K562 (cell line): ENCODE measurements at regions not wholly inside any gene's neighbourhood (a gene's known extent, or its start where the extent isn't known, plus 50 kb on each side); places are given as distances from the start of the nearest gene placed in this dataset.

Experiments
- ATAC-seq: fragments of 200-7000 bp; cut with Tn5 transposase; 3 replicates; pipeline ENCODE4 v1.9.1; 2020; ENCODE audit warnings: moderate library complexity
- BruUV-seq: library from RNA; stranded (reverse); fragments of 400-500 nt; replicated peaks from 2 replicates; lab custom pipeline; 2021; lab: Mats Ljungman, UMichigan
- CTCF ChIA-PET: fragments of 300-600 bp; formaldehyde crosslinking; extraction: SDS; loops from one replicate; lab custom pipeline; 2021; ENCODE audit warnings: low intra/inter-chr PET ratio; lab: Yijun Ruan, JAX
- POLR2A ChIA-PET: fragments of 300-600, 350-650 bp; sonication (Branson Sonifier 250); formaldehyde crosslinking; extraction: SDS; loops from one replicate; lab custom pipeline; 2021; ENCODE audit warnings: antibody characterized with exemption, inconsistent platforms; lab: Yijun Ruan, JAX
- DNase-seq, 4 experiments: peaks; one replicate each; pipeline versions ENCODE4 v3.0.0 to v3.0.0-alpha.2; 2011 to 2018; ENCODE audit warnings: low spot score in 3 of 4, mixed read lengths in 3 of 4; ENCODE audit errors: extremely low read depth in 1 of 4
- FAIRE-seq: peaks from 2 replicates; lab custom pipeline; 2011; peaks lifted over from hg19 to GRCh38; lab: Jason Lieb, UNC
- H2AFZ ChIP-seq: 2 replicates; pipeline ENCODE4 v1.6.0; 2011; ENCODE audit warnings: low read depth, low read length, control low read depth, inconsistent platforms
- H3K27ac ChIP-seq: fragments of 200-600 bp; 3 replicates; pipeline ENCODE4 v1.8.0; 2011; ENCODE audit warnings: low read depth, mild to moderate bottlenecking, control low read depth, inconsistent platforms, low read length, moderate library complexity, mixed read lengths; ENCODE audit errors: extremely low read depth
- H3K27me3 ChIP-seq, 2 experiments: fragments of 300-600 bp in 1 of 2; 2 replicates in 1 of 2; 3 replicates in 1 of 2; pipeline versions ENCODE4 v1.6.0 to v1.8.0; 2011; ENCODE audit warnings: inconsistent platforms in 2 of 2, low read length in 2 of 2, mild to moderate bottlenecking in 1 of 2, mixed read lengths in 1 of 2, moderate library complexity in 1 of 2; ENCODE audit not compliant: control insufficient read depth in 2 of 2, insufficient read depth in 2 of 2
- H3K36me3 ChIP-seq: fragments of 300-600 bp; 3 replicates; pipeline ENCODE4 v1.8.0; 2011; ENCODE audit warnings: mild to moderate bottlenecking, low read length, inconsistent platforms; ENCODE audit not compliant: control insufficient read depth, insufficient read depth
- H3K4me1 ChIP-seq, 2 experiments: fragments of 200-600 bp in 1 of 2; replicated peaks in 1 of 2; 2 replicates in 1 of 2; 3 replicates in 1 of 2; pipeline versions ENCODE4 v1.5.1 to v1.8.0; 2011; ENCODE audit warnings: inconsistent platforms in 2 of 2, low read length in 2 of 2, mild to moderate bottlenecking in 1 of 2, mixed read lengths in 1 of 2, moderate library complexity in 1 of 2; ENCODE audit not compliant: control insufficient read depth in 2 of 2, insufficient read depth in 2 of 2
- H3K4me2 ChIP-seq: 2 replicates; pipeline ENCODE4 v1.6.1; 2011; ENCODE audit warnings: low read length, control low read depth, inconsistent platforms, mixed read lengths; ENCODE audit not compliant: insufficient read depth
- H3K4me3 ChIP-seq: fragments of 200-600 bp; sonication (generic), shearing (Covaris generic); 2 replicates; pipeline ENCODE4 v1.5.1; 2016; ENCODE audit warnings: control low read depth, inconsistent platforms
- H3K79me2 ChIP-seq: fragments of 200-600 bp; 3 replicates; pipeline ENCODE4 v1.8.0; 2011; ENCODE audit warnings: low read length, inconsistent platforms; ENCODE audit not compliant: control insufficient read depth, insufficient read depth
- H3K9ac ChIP-seq, 2 experiments: 2 replicates each; pipeline versions ENCODE4 v1.6.0 to v1.6.1; 2011; ENCODE audit warnings: low read depth in 2 of 2, low read length in 2 of 2, control low read depth in 1 of 2, inconsistent platforms in 1 of 2, mild to moderate bottlenecking in 1 of 2, mixed read lengths in 1 of 2; ENCODE audit not compliant: insufficient read depth in 1 of 2
- H3K9me1 ChIP-seq: one replicate; pipeline ENCODE4 v1.6.0; 2011; ENCODE audit warnings: inconsistent platforms, mild to moderate bottlenecking, low read length, moderate library complexity; ENCODE audit not compliant: control insufficient read depth, insufficient read depth
- H3K9me3 ChIP-seq: replicated peaks from 2 replicates; pipeline ENCODE4 v1.5.1; 2011; ENCODE audit warnings: low read depth, low read length, inconsistent platforms; ENCODE audit not compliant: control insufficient read depth, insufficient read depth
- H4K20me1 ChIP-seq: replicated peaks from 2 replicates; pipeline ENCODE4 v1.6.1; 2011; ENCODE audit warnings: low read length, inconsistent platforms, mixed read lengths; ENCODE audit not compliant: control insufficient read depth, insufficient read depth
- ARHGAP35 ChIP-seq: fragments of 450-650 bp; IDR thresholded peaks from 2 replicates; pipeline ENCODE4 v1.6.1; 2018; ENCODE audit not compliant: partially characterized antibody
- CEBPG ChIP-seq, 3 experiments: fragments of 200-800 bp in 1 of 3; sonication (Bioruptor generic) in 1 of 3; sonication (generic) in 1 of 3; formaldehyde crosslinking in 1 of 3; IDR thresholded peaks in 2 of 3; conservative IDR thresholded peaks in 1 of 3; 2 replicates each; pipeline versions ENCODE4 v1.6.1 to v1.8.0; 2016 to 2022; ENCODE audit warnings: missing compliant biosample characterization in 2 of 3, missing genetic modification characterization in 2 of 3, mild to moderate bottlenecking in 1 of 3, missing genetic modification reagents in 1 of 3
- E2F3 ChIP-seq: fragments of 250-450 bp; sonication (Bioruptor Pico); IDR thresholded peaks from 2 replicates; pipeline ENCODE4 v1.4.0; 2020; ENCODE audit warnings: mild to moderate bottlenecking
- ERF ChIP-seq: fragments of 450-650 bp; formaldehyde crosslinking; IDR thresholded peaks from 2 replicates; pipeline ENCODE4 v1.4.0; 2020; ENCODE audit warnings: mild to moderate bottlenecking, mixed read lengths
- FOXK1 ChIP-seq: sonication (generic); formaldehyde crosslinking; IDR thresholded peaks from 2 replicates; pipeline ENCODE4 v1.8.0; 2022; ENCODE audit warnings: missing genetic modification reagents, mild to moderate bottlenecking, borderline replicate concordance
- GABPA ChIP-seq: fragments of 200-800 bp; sonication (Bioruptor generic); conservative IDR thresholded peaks from 2 replicates; pipeline ENCODE4 v1.6.1; 2016; ENCODE audit warnings: low read depth, missing genetic modification characterization, missing compliant biosample characterization
- HNRNPK ChIP-seq: fragments of 200-400 bp; formaldehyde crosslinking; IDR thresholded peaks from one replicate; pipeline ENCODE4 v1.6.1; 2018; ENCODE audit warnings: mild to moderate bottlenecking, low read depth, low read length; ENCODE audit not compliant: poor library complexity, severe bottlenecking
- HNRNPL ChIP-seq: fragments of 200-400 bp; formaldehyde crosslinking; IDR thresholded peaks from 2 replicates; pipeline ENCODE4 v1.6.1; 2017; ENCODE audit warnings: low read depth, mild to moderate bottlenecking, low read length
- MTA3 ChIP-seq: fragments of 450-650 bp; formaldehyde crosslinking; IDR thresholded peaks from 2 replicates; pipeline ENCODE4 v1.6.1; 2017; ENCODE audit warnings: mild to moderate bottlenecking, borderline replicate concordance
- MXD1 ChIP-seq: fragments of 250-450 bp; sonication (Bioruptor Pico); IDR thresholded peaks from 2 replicates; pipeline ENCODE4 v1.8.0; 2021; ENCODE audit warnings: borderline replicate concordance, mild to moderate bottlenecking, moderate library complexity; ENCODE audit not compliant: poor library complexity, severe bottlenecking
- PML ChIP-seq: IDR thresholded peaks from 2 replicates; pipeline ENCODE4 v1.6.1; 2012; ENCODE audit warnings: low read length, inconsistent platforms
- RAD51 ChIP-seq: fragments of 450-650 bp; IDR thresholded peaks from 2 replicates; pipeline ENCODE4 v1.7.1; 2016; ENCODE audit warnings: low read depth, mild to moderate bottlenecking, borderline replicate concordance
- SMAD1 ChIP-seq: fragments of 150-350 bp; IDR thresholded peaks from 2 replicates; pipeline ENCODE4 v1.6.1; 2014; ENCODE audit warnings: low read length, low read depth; ENCODE audit not compliant: partially characterized antibody
- TAF7 ChIP-seq: fragments of 450-650 bp; IDR thresholded peaks from 2 replicates; pipeline ENCODE4 v1.6.1; 2016; ENCODE audit warnings: missing genetic modification characterization, missing compliant biosample characterization
- TCF7 ChIP-seq: sonication (generic); IDR thresholded peaks from 2 replicates; pipeline ENCODE4 v1.6.1; 2016; ENCODE audit warnings: antibody characterized with exemption, borderline replicate concordance
- ZNF253 ChIP-seq: fragments of 250-450 bp; sonication (Bioruptor Pico); conservative IDR thresholded peaks from 2 replicates; pipeline ENCODE4 v1.6.1; 2021; ENCODE audit warnings: mild to moderate bottlenecking
- ZNF668 ChIP-seq: fragments of 250-450 bp; sonication (Bioruptor Pico); IDR thresholded peaks from 2 replicates; pipeline ENCODE4 v1.8.0; 2022; ENCODE audit warnings: mild to moderate bottlenecking, inconsistent platforms
- WGBS: fragments of 100-300 bp; shearing (Covaris generic); methylation state at CpG from one replicate; pipeline ENCODE4 v1.1.6; 2016; ENCODE audit warnings: low coverage, mixed read lengths; ENCODE audit not compliant: insufficient coverage; ENCODE audit errors: missing lambda C conversion rate; 5-methylcytosine and 5-hydroxymethylcytosine counted together
- in situ Hi-C: fragments of 300-500 bp; cut with MboI; formaldehyde crosslinking; loops from 4 replicates; pipeline ENCODE4 v1.15.0; 2018; ENCODE audit warnings: inconsistent platforms, mixed read lengths
- intact Hi-C: fragments of 100-400 bp; cut with micrococcal nuclease; formaldehyde crosslinking; loops from 2 replicates; pipeline ENCODE4 v1.14.2; 2022
- TF ChIP-seq, protein P1 (sequence below): fragments of 450-650 bp; IDR thresholded peaks from 2 replicates; pipeline ENCODE4 v1.6.1; 2016; ENCODE audit warnings: missing biosample characterization, missing genetic modification characterization
- TF ChIP-seq, protein P2 (sequence below): fragments of 450-650 bp; IDR thresholded peaks from 2 replicates; pipeline ENCODE4 v1.6.1; 2016; ENCODE audit warnings: low read depth, mild to moderate bottlenecking, moderate library complexity

- peaks cover 26 to 34% of the 10 kb centered on the region in 2 experiments for H3K4me1 ChIP-seq
- WGBS: 41% methylated on average over 10 of the region's 10 CpGs
- no TSS peak for BruUV-seq
Measured at GRCh38 chr1:8201331-8201861, 116.5 kb upstream of the SLC45A1 start.

More at GRCh38 chr1:8201331-8201861, 116.5 kb upstream of the SLC45A1 start:
- ATAC-seq (no peak), FAIRE-seq (no peak), DNase-seq (no peak)
- no peak overlapping the region for H3K27ac ChIP-seq
- no peaks in the 10 kb centered on the region for H4K20me1 ChIP-seq
- H3K79me2 ChIP-seq: no peaks in the 10 kb centered on the region
- H3K9me3 ChIP-seq: no peaks in the 10 kb centered on the region
- no peaks in the 10 kb centered on the region for H3K9me1 ChIP-seq
- intact Hi-C loops: no loop called here
- H3K4me2 ChIP-seq: no peak overlapping the region
- in situ Hi-C loops: no loop called here
- POLR2A ChIA-PET: interaction anchor here (0.9 to 1.1 kb wide), 3 partner anchors 9 to 66 kb away, joined by 3 read pairs; no protein-coding TSS in a partner anchor
- no peak for TF ChIP-seq E2F3 (CRISPR knock-in tag)
- TF ChIP-seq, protein P1, sequence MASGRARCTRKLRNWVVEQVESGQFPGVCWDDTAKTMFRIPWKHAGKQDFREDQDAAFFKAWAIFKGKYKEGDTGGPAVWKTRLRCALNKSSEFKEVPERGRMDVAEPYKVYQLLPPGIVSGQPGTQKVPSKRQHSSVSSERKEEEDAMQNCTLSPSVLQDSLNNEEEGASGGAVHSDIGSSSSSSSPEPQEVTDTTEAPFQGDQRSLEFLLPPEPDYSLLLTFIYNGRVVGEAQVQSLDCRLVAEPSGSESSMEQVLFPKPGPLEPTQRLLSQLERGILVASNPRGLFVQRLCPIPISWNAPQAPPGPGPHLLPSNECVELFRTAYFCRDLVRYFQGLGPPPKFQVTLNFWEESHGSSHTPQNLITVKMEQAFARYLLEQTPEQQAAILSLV: no peak
- no peak for TF ChIP-seq PML
- TF ChIP-seq TAF7 (tag): no peak
- TF ChIP-seq MTA3: no peak
- no peak for TF ChIP-seq FOXK1 (CRISPR knock-in tag)
- TF ChIP-seq, protein P2, sequence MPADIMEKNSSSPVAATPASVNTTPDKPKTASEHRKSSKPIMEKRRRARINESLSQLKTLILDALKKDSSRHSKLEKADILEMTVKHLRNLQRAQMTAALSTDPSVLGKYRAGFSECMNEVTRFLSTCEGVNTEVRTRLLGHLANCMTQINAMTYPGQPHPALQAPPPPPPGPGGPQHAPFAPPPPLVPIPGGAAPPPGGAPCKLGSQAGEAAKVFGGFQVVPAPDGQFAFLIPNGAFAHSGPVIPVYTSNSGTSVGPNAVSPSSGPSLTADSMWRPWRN: no peak
- TF ChIP-seq ERF (CRISPR knock-in tag): no peak
- no peak for TF ChIP-seq HNRNPL
- no peak for TF ChIP-seq TCF7
- no peak for TF ChIP-seq HNRNPK
- no peak for TF ChIP-seq MXD1
- TF ChIP-seq GABPA (tag): no peak
- no peak for TF ChIP-seq CEBPG (CRISPR knock-in tag; IDR thresholded peaks at IDR 0.05)
- no peak for TF ChIP-seq CEBPG (tag; conservative IDR thresholded peaks at IDR 0.05 in 1 of 2, IDR thresholded peaks at IDR 0.05 in 1 of 2)
- no peak for TF ChIP-seq SMAD1
- no peak for TF ChIP-seq RAD51
- TF ChIP-seq ZNF668: no peak
- no peak for TF ChIP-seq ARHGAP35
- no peak for TF ChIP-seq ZNF253 (CRISPR knock-in tag)
- TF ChIP-seq, all 486 proteins: peak for 0
- CTCF ChIA-PET: no interaction called here
- Histone ChIP-seq H3K4me3 (no peak overlapping the region), H2AFZ (0 out of 2 replicates have a peak overlapping the region, but pooled peaks have one; percentile 22), H3K9ac (peak overlapping the region in 1 of 2 experiments; percentile 37; a peak in 1 of 4 replicates), H3K36me3 (no peaks in the 10 kb centered on the region), H3K27me3 (peaks cover 0 to 22% of the 10 kb centered on the region in 2 experiments; a peak in 2 of 5 replicates)
